Activated naive CD4-positive, alpha-beta T cell treated with Interleukin-2 at 50 U/mL for 16 hours (primary cell): ENCODE measurements at regions not wholly inside any gene's neighbourhood (a gene's known extent, or its start where the extent isn't known, plus 50 kb on each side); places are given as distances from the start of the nearest gene placed in this dataset.

ENCODE experiments used
- DNase-seq: peaks from one replicate; pipeline ENCODE4 v3.0.0-alpha.2; 2020

GRCh38 chr3:168885028-168885427, 778.5 kb downstream of the MECOM start:
- DNase-seq, result no peak

GRCh38 chr3:168884353-168884903, 779.1 kb downstream of the MECOM start:
- DNase-seq, result no peak

- no peak for DNase-seq
These were observed 780.4 kb downstream of the MECOM start for GRCh38 chr3:168883145-168883544.

- DNase-seq, result no peak
These were observed 781.7 kb downstream of the MECOM start for GRCh38 chr3:168881804-168882203.

GRCh38 chr3:168878655-168879054, 782.9 kb upstream of the GOLIM4 start:
- no peak for DNase-seq

- DNase-seq, result no peak
These were observed 782.2 kb upstream of the GOLIM4 start for GRCh38 chr3:168877899-168878298.

GRCh38 chr3:168876346-168877035, 780.8 kb upstream of the GOLIM4 start:
- no peak for DNase-seq

GRCh38 chr3:168872826-168873225, 777.1 kb upstream of the GOLIM4 start:
- no peak for DNase-seq

GRCh38 chr3:168870892-168871291, 775.2 kb upstream of the GOLIM4 start:
- DNase-seq, result no peak

GRCh38 chr3:168865022-168865551, 769.4 kb upstream of the GOLIM4 start:
- no peak for DNase-seq

GRCh38 chr3:168864107-168865021, 768.6 kb upstream of the GOLIM4 start:
- no peak for DNase-seq

- DNase-seq, result no peak
These were observed 767.8 kb upstream of the GOLIM4 start for GRCh38 chr3:168863561-168863960.

GRCh38 chr3:168862466-168862865, 766.7 kb upstream of the GOLIM4 start:
- DNase-seq, result no peak

- DNase-seq, result no peak
These were observed 764.9 kb upstream of the GOLIM4 start for GRCh38 chr3:168860592-168860991.

- DNase-seq, result no peak
These were observed 764.3 kb upstream of the GOLIM4 start for GRCh38 chr3:168860028-168860427.

GRCh38 chr3:168859574-168859973, 763.9 kb upstream of the GOLIM4 start:
- no peak for DNase-seq

GRCh38 chr3:168859143-168859542, 763.4 kb upstream of the GOLIM4 start:
- no peak for DNase-seq

GRCh38 chr3:168858327-168858726, 762.6 kb upstream of the GOLIM4 start:
- DNase-seq, result no peak

- no peak for DNase-seq
These were observed 754.4 kb upstream of the GOLIM4 start for GRCh38 chr3:168850109-168850508.

GRCh38 chr3:168847291-168847883, 751.7 kb upstream of the GOLIM4 start:
- DNase-seq, result no peak

- DNase-seq, result no peak
These were observed 749.3 kb upstream of the GOLIM4 start for GRCh38 chr3:168844894-168845482.

GRCh38 chr3:168844472-168844871, 748.7 kb upstream of the GOLIM4 start:
- no peak for DNase-seq

GRCh38 chr3:168843481-168843880, 747.8 kb upstream of the GOLIM4 start:
- DNase-seq, result no peak
